ENCODE measurements at regions not wholly inside any gene's neighbourhood (a gene's known extent, or its start where the extent isn't known, plus 50 kb on each side); places are given as distances from the start of the nearest gene placed in this dataset.

DNA sequence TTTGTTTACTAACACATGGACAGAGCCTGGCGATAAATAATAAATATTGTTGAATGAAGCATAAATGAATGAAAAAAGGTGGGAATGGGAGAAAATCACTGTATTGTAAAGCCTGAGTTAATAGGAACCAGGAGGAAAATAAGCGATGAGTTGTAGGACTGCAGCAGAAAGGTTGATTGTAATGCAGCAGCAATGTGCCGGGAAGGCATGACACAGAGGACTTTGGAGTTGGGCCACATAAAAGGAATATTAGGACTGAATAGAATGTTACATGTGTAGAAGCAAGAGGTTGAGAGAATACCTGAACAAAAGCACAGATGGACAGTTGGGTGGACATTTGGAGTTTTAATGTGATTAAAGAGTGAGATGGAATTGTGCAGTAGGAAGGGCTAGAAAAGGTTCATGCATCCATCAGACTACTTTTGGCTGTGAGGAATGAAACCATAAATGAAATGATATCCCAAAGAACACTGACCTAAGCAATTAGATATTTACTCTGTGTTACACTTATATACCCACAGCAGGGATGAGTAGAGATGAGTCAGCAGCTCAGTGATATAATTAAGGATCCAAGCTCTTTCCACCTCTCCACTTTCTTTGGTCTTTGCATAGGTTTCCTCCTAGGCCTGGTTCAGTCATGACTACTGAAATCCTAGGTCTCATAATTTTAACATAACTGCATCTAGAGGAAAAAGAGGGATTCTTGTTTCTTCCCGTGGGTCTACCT, 55.4 kb downstream of the CCER1 start:
- no peak for DNase-seq (ENCODE audit: low read depth, low spot score)

DNA sequence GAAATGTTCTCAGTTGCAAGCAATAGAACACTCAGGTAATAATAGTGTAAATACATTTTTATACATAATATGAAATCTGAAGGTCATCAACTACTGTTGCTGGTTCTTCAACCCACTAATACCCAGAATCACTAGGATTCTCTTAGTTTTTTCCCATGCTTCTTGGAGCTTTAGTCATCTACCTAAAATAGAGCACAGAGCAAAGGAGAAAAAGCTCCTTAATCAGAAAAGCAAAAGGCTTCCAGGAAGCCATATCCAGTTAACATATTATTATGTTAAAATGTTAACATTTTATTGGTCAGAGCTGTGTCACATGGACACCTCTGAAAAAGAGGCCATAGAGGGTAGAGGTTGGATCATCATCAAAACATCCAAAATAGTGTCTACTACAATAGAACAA, 57.0 kb downstream of the CCER1 start:
- DNase-seq (ENCODE audit: low read depth, low spot score): no peak

DNA sequence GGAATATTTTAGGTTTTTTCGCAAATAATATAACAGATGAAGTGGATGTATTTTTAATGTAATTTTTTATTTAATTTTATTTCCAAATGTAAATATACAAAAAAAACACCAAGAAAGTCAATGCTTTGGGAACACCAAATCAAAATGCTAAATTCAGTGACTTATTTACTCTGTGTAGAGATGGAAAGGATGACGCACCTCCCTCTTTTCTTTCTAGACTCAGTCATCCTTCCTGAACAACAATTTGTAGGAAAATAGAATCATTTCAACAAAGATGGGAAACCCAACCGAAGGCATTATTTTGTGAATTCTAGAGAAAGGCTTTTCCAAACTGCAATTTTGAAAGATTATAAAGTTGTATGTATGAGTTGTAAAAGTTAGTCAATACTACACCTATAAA, 57.7 kb downstream of the CCER1 start:
- DNase-seq (ENCODE audit: low read depth, low spot score): no peak

GRCh38 chr12:90896821-90897220, 58.2 kb downstream of the CCER1 start:
- no peak for DNase-seq (ENCODE audit: low read depth, low spot score)

- no peak for DNase-seq (ENCODE audit: low read depth, low spot score)
Measured at GRCh38 chr12:90896164-90896563, 58.8 kb downstream of the CCER1 start.

- DNase-seq (ENCODE audit: low read depth, low spot score): no peak
Measured at GRCh38 chr12:90888316-90888715, 66.7 kb downstream of the CCER1 start.

DNA sequence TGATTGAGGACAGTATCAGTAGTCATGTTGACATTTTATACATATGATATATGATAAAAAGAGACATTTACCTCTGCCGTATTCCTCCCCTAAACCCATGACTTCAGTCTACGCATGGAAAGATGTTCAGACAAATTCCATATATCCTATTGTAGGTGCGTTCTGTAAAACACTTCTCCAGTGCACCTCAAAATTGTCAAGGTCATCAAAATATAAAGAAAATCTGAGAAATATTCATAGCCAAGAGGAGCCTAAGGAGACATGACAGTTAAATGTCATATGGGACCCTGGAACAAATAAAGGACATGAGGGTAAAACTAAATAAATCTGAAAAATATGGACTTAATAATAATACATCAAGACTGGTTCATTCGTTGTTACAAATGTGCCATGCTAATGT, 71.5 kb downstream of the CCER1 start:
- DNase-seq (ENCODE audit: low read depth, low spot score): no peak

DNA sequence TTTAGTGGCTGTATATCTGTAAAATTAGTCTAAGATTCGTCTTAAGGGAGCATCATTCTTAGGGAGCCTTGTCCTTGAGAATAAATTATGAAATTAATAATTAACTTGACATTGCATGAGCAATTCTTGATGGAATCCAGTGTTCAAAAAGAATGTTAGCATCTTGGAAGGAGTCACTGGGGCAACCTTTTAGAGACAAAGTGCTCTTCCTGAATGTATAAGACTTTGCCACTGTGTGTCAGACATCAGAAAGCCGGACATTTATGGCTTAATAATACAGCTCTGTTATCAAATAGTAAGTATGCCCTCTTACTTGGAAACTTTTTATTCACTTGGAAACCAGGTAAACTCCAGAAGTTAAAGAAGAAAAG, 83.3 kb downstream of the CCER1 start:
- DNase-seq (ENCODE audit: low read depth, low spot score): no peak

DNA sequence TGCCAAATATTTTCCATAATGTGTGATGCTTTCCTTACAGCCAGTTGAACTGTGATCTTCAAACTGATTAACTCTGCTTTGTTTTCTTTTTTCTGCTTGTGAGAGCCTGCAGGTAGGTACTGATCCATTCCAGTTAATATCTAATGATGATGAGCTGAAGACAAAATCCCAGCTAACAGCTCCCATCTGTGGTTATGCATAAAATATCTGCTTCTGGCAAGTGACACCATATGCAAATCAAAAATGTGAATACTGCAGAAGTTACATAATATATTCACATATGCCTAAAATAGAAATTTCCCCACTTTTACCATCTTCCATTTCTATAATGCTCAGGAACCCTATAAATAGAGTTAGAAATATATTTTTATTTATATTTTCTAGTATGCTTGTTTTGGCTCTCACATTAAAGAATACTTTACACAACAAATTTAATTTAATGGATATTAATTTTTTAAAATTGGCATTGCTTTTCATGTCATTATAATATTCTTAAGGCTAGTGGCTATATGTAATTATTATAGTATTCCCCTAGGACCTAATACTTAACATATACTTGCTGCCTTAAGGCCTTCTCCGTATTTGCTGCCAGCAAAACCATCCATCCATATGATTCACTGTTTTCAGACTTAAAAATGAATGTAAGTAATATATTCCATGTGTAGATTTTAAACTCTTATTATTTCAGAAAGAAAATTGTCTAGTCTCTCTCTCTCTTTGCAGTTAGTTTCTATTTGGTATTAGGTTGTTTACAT, 83.8 kb downstream of the CCER1 start:
- no peak for DNase-seq (ENCODE audit: low read depth, low spot score)

DNA sequence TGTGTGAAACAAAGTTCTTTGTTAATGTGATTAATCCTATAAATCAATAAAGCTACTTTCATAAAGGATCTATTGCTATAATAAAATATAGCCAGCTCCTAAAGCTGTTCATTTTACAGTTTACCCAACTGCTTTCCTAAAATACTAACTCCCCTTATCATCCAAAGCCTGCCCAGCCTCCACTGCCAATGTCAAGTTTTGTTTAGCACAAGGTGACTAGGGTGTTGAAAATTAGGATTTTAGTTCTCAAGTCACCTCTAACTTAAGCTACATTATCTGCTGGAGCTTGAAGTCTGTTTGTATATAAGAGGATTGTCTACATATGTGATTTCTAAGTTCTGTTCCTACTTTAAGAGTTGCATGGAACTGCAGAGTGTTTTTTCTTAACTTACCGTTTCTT, 86.3 kb downstream of the CCER1 start:
- no peak for DNase-seq (ENCODE audit: low read depth, low spot score)

DNA sequence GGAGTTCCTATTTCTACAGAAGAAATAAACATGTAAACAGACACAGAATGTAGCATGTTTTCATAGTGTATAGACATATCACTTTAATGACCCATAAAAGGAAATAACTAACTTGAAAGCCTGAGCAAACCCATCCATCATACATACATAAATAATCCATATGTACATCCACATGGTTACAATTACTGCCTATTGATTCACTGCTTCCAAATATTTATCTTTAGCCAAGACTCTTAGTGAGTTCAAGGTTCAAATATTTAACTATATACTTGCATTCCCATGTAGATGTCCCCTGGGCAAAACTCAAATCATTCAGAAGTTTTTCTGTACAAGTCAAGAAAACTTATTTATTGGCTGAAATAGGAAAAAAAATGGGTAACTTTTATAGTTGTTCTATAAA, 95.4 kb downstream of the CCER1 start:
- DNase-seq (ENCODE audit: low read depth, low spot score): no peak

GRCh38 chr12:90858252-90858651, 96.7 kb downstream of the CCER1 start:
- no peak for DNase-seq (ENCODE audit: low read depth, low spot score)

GRCh38 chr12:90855534-90855933, 99.4 kb downstream of the CCER1 start:
- DNase-seq (ENCODE audit: low read depth, low spot score): no peak

GRCh38 chr12:90854136-90854689, 100.8 kb downstream of the CCER1 start:
- DNase-seq (ENCODE audit: low read depth, low spot score): peak; percentile 35

- no peak for DNase-seq (ENCODE audit: low read depth, low spot score)
Measured at GRCh38 chr12:90851800-90852718, 102.9 kb downstream of the CCER1 start.

DNA sequence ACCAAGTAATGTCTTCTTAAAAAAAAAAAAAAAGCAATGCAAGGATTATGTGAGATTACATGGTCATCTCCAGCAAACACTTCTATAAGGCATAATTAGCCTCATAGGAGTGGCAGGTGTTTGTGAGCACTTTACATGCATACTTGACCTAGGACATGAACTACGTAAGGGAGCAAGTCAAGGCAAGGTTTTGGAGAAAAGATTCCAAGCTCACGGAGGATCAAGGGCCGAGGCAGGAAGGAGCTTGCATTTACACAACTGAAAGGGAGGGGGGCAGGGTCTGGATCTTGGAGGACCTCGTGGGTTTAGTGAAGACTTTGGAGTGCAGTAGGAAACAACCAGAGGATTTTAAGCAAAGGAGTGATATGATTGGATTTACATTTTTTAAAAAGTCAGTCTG, 112.5 kb downstream of the CCER1 start:
- no peak for DNase-seq (ENCODE audit: low read depth, low spot score)

DNA sequence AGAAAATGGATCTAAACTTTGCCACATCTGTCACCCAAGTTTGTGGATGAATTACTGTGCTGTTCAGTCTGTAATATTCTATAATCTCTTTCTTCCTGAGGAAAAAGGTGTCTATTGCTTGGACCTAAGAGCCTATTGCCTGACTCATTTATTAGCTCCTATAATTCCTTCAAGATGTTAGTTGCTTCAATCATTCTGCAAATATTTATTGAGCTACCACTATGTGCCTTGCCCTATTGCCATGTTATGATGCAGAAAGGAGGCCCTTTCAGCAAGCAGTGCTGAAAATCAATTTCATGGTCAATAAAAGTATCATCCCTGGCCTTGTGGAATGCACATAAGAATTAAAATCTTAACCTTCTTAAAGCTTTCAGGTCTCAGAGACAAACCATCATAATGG, 113.6 kb downstream of the CCER1 start:
- no peak for DNase-seq (ENCODE audit: low read depth, low spot score)

- DNase-seq (ENCODE audit: low read depth, low spot score): no peak
Measured at GRCh38 chr12:90839346-90839745, 115.6 kb downstream of the CCER1 start.

DNA sequence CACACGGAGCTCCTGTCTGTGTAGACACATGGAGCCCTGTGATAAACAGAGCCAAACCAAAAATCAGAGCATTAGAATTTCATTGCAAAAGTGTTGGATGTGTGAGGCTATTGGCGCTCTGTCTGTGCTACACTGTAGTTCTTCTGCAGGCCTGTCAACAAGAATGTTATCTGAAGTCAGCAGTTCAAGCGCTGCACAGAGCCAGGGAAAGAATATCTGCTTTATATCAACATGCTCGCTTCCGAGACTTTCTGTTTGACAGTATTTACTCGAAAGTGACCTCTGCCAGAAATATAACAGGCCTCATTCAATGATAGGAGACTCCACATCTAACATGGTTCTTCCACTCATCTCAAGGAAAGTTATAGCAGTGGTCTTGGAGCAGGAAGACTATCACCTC, 118.3 kb downstream of the CCER1 start:
- no peak for DNase-seq (ENCODE audit: low read depth, low spot score)

DNA sequence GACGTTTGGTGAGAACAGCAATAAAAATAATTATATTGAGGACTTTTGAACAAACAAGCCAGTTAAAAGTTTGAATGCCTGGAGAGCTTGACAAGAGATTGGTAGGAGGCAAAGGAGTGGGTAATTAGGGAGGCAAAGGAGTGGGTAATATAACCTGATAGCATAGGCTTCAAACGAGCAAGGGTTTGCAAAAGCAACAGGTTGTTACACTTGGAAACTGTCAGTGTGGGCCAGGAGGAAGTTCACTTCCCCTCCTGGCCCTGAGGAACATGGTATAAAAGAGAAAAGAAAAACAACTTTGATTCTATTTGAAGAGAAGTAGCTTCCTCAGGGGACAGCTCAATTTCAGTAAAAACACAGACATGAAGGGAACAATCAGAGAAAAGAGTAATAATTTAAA, 121.7 kb downstream of the CCER1 start:
- DNase-seq (ENCODE audit: low read depth, low spot score): no peak

DNA sequence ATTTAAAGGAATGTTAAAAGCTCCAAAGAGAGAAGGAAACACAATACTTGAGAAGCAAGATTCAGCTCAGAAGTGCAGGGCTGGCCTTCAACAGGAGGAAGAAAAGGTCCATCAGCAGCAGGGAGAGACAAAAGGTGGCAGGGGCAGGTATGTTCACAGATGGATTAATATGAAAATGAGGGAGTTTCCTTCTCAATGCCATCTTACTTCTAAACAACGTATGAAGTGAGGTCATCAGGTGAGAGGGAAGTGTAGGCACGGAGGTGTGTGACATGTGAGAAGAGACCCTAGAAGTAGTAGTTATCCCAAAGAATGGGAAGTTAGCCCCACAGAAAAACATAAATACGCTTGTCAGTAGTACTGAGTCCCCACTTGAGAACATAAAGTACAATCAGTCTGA, 122.5 kb downstream of the CCER1 start:
- DNase-seq (ENCODE audit: low read depth, low spot score): no peak

DNA sequence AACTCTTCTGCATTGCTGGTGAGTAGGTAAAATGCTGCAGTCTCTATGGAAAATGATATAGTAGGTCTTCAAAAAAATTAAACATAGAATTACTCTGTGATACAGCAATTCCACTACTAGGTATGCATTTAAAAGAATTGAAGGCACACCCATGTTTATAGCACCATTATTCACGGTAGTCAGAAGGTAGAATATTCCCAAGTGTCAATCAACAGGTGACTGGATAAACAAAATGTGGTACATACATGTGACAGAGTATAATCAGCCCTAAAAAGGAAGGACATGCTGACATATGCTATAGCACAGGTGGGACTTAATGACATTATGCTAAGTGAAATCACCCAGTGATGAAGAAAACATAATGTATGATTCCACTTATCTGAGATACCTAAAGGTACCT, 123.3 kb downstream of the CCER1 start:
- DNase-seq (ENCODE audit: low read depth, low spot score): no peak

Data from smooth muscle cell of the brain vasculature (primary cell).